GM12872 (cell line): ENCODE measurements at regions not wholly inside any gene's neighbourhood (a gene's known extent, or its start where the extent isn't known, plus 50 kb on each side); places are given as distances from the start of the nearest gene placed in this dataset.

Experiments used
- CTCF ChIP-seq: IDR thresholded peaks from 3 replicates; pipeline ENCODE4 v1.5.1; 2011; ENCODE audit warnings: low read depth, mild to moderate bottlenecking, low read length, moderate library complexity; ENCODE audit not compliant: insufficient read depth

GRCh38 chr4:32662803-32663202 is 1942.6 kb downstream of the PCDH7 start:
- no peak for TF ChIP-seq CTCF

GRCh38 chr4:32672359-32672758 is 1952.2 kb downstream of the PCDH7 start:
- TF ChIP-seq CTCF, result no peak

- TF ChIP-seq CTCF, result no peak
Measured at GRCh38 chr4:32680946-32681345, 1960.8 kb downstream of the PCDH7 start.

GRCh38 chr4:32684160-32684559 is 1964.0 kb downstream of the PCDH7 start:
- TF ChIP-seq CTCF, result no peak

GRCh38 chr4:32686123-32686522 is 1966.0 kb downstream of the PCDH7 start:
- no peak for TF ChIP-seq CTCF

GRCh38 chr4:32689518-32689917 is 1969.3 kb downstream of the PCDH7 start:
- no peak for TF ChIP-seq CTCF

GRCh38 chr4:32697281-32697814 is 1977.2 kb downstream of the PCDH7 start:
- TF ChIP-seq CTCF, result no peak
